Activated CD8-positive, alpha-beta T cell treated with anti-CD3 and anti-CD28 coated beads for 36 hours (primary cell): ENCODE measurements at regions not wholly inside any gene's neighbourhood (a gene's known extent, or its start where the extent isn't known, plus 50 kb on each side); places are given as distances from the start of the nearest gene placed in this dataset.

Experiments
- ATAC-seq: fragments of 200-7000 bp; cut with Tn5 transposase; one replicate; pipeline ENCODE4 v1.10.0; 2021; ENCODE audit warnings: mild to moderate bottlenecking, moderate library complexity
- CTCF ChIA-PET: fragments of 350-600 bp; sonication (Branson Sonifier 250); formaldehyde crosslinking; loops from one replicate; lab custom pipeline; 2021; ENCODE audit warnings: antibody characterized with exemption; lab: Charles Lee
- POLR2A ChIA-PET: fragments of 350-600 bp; sonication (Branson Sonifier 250); formaldehyde crosslinking; loops from one replicate; lab custom pipeline; 2021; ENCODE audit warnings: antibody characterized with exemption; lab: Charles Lee
- DNase-seq: peaks from one replicate; pipeline ENCODE4 v3.0.0-alpha.2; 2020
- H3K27ac Mint-ChIP-seq: one replicate; pipeline ENCODE4 v1.8.0; 2021; ENCODE audit warnings: mild to moderate bottlenecking, mixed read lengths
- H3K27me3 Mint-ChIP-seq: one replicate; pipeline ENCODE4 v1.8.0; 2021; ENCODE audit warnings: mixed read lengths
- H3K36me3 Mint-ChIP-seq: one replicate; pipeline ENCODE4 v1.8.0; 2021; ENCODE audit warnings: low read depth, mixed read lengths
- H3K4me1 Mint-ChIP-seq: one replicate; pipeline ENCODE4 v1.8.0; 2021; ENCODE audit warnings: low read depth, mixed read lengths
- H3K4me3 Mint-ChIP-seq: one replicate; pipeline ENCODE4 v1.8.0; 2021; ENCODE audit warnings: mild to moderate bottlenecking, moderate library complexity, mixed read lengths
- H3K9me3 Mint-ChIP-seq: one replicate; pipeline ENCODE4 v1.8.0; 2021; ENCODE audit warnings: mixed read lengths
- CTCF ChIP-seq: fragments of 200-600 bp; IDR thresholded peaks from one replicate; pipeline ENCODE4 v1.8.0; 2022; ENCODE audit warnings: antibody characterized with exemption, mild to moderate bottlenecking
- intact Hi-C: fragments of 100-400 bp; cut with micrococcal nuclease; formaldehyde crosslinking; loops from one replicate; pipeline ENCODE4 v1.10.0; 2022

GRCh38 chr12:46489951-46490388 is 117.4 kb upstream of the SLC38A2 start:
- POLR2A ChIA-PET: no interaction called here

DNA sequence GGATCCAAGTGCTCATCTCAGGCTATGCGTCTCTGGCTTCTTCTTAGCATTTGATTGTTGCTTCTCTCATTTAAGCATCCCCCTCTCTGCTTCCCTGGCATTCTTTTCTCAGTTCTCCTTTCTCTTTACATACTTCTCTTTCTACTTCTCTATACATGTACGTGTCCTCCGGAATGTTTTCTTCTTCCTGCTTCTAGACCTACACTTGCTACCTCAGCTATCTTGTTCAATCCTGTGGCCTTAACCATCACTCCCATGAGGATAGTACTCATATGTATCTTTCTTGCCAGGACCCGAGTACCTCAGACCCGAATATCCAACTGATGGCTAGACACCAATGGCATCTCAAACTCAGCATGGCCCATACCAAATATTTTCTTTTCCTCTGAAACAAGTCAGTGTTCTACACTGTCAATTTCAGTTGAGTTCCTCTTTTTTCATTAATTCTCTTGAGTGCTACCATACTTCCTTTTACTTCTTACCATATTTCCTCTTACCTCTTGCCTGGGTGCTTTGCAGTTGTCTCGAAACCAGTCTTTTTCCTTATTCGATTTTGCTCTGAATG is 115.1 kb upstream of the SLC38A2 start:
- CTCF ChIA-PET: no interaction called here
- Mint-ChIP-seq H3K9me3 (no peaks in the 10 kb centered on the region), H3K27ac (no peak overlapping the region), H3K27me3 (no peaks in the 10 kb centered on the region), H3K4me1 (no peaks in the 10 kb centered on the region), H3K4me3 (no peak overlapping the region), H3K36me3 (no peaks in the 10 kb centered on the region)
- DNase-seq: no peak
- POLR2A ChIA-PET: interaction anchor here (0.7 kb wide), 1 partner anchor 414 kb away, joined by 4 read pairs; no protein-coding TSS in a partner anchor
- no peak for TF ChIP-seq CTCF
- intact Hi-C loops: no loop called here
- no peak for ATAC-seq

More at GRCh38 chr12:46489951-46490388, 117.4 kb upstream of the SLC38A2 start:
- no peak overlapping the region for H3K4me3 Mint-ChIP-seq
- H3K9me3 Mint-ChIP-seq: no peaks in the 10 kb centered on the region
- intact Hi-C loops: no loop called here
- CTCF ChIA-PET: no interaction called here
- no peaks in the 10 kb centered on the region for H3K36me3 Mint-ChIP-seq
- DNase-seq (no peak), ATAC-seq (no peak)
- TF ChIP-seq CTCF: no peak
- H3K27ac Mint-ChIP-seq: no peak overlapping the region
- no peaks in the 10 kb centered on the region for H3K27me3 Mint-ChIP-seq
- no peaks in the 10 kb centered on the region for H3K4me1 Mint-ChIP-seq

- ChIA-PET CTCF (no interaction called here), POLR2A (no interaction called here)
- no peak overlapping the region for H3K27ac Mint-ChIP-seq
- H3K9me3 Mint-ChIP-seq: no peaks in the 10 kb centered on the region
- no peak overlapping the region for H3K4me3 Mint-ChIP-seq
- no peaks in the 10 kb centered on the region for H3K36me3 Mint-ChIP-seq
- no peak for TF ChIP-seq CTCF
- H3K4me1 Mint-ChIP-seq: no peaks in the 10 kb centered on the region
- ATAC-seq (no peak), DNase-seq (no peak)
- intact Hi-C loops: no loop called here
- H3K27me3 Mint-ChIP-seq: no peaks in the 10 kb centered on the region
Observed at GRCh38 chr12:46486588-46486987, 114.0 kb upstream of the SLC38A2 start.

DNA sequence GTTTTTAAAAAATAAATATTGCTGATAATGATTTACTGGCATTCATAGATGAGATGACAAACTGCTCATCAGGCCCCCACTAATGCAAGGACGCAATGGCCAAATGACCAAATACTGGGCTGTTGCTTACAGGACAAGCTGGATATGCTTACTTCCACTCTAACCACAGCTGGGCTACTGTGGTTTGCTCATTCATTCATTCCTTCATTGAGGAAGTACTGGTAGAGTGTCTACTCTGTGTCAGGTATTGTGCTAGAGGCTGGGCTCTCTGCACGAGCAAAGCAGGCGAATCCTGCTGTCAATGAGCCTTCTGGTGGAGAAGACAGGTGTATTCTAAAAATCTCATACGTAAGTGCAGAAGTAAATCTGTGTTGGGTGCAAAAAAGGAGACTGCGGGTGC is 113.3 kb upstream of the SLC38A2 start:
- intact Hi-C loops: no loop called here
- Mint-ChIP-seq H3K4me3 (no peak overlapping the region), H3K27ac (no peak overlapping the region), H3K4me1 (no peaks in the 10 kb centered on the region), H3K9me3 (no peaks in the 10 kb centered on the region), H3K27me3 (no peaks in the 10 kb centered on the region), H3K36me3 (no peaks in the 10 kb centered on the region)
- DNase-seq (no peak), ATAC-seq (no peak)
- ChIA-PET POLR2A (no interaction called here), CTCF (no interaction called here)
- TF ChIP-seq CTCF: no peak

GRCh38 chr12:46484396-46485061 is 112.0 kb upstream of the SLC38A2 start:
- Mint-ChIP-seq H3K27ac (no peak overlapping the region), H3K4me3 (no peak overlapping the region), H3K27me3 (no peaks in the 10 kb centered on the region), H3K9me3 (no peaks in the 10 kb centered on the region), H3K4me1 (no peaks in the 10 kb centered on the region), H3K36me3 (no peaks in the 10 kb centered on the region)
- no peak for TF ChIP-seq CTCF
- intact Hi-C loops: no loop called here
- ChIA-PET CTCF (interaction anchor here (1.2 kb wide), 1 partner anchor 15 kb away, joined by 3 read pairs; no protein-coding TSS in a partner anchor), POLR2A (interaction anchor here (0.7 to 0.9 kb wide), 2 partner anchors 125 to 471 kb away, joined by 3 read pairs; no protein-coding TSS in a partner anchor)
- DNase-seq: no peak
- ATAC-seq: no peak
